DND-41 (cell line): ENCODE measurements at regions not wholly inside any gene's neighbourhood (a gene's known extent, or its start where the extent isn't known, plus 50 kb on each side); places are given as distances from the start of the nearest gene placed in this dataset.

Experiments used
- CTCF ChIP-seq: IDR thresholded peaks from 2 replicates; pipeline ENCODE4 v1.5.1; 2012; ENCODE audit warnings: borderline replicate concordance, low read length, moderate library complexity, mild to moderate bottlenecking; ENCODE audit not compliant: poor library complexity, severe bottlenecking; ENCODE audit errors: extremely low read depth
- EZH2 ChIP-seq: IDR thresholded peaks from 3 replicates; pipeline ENCODE4 v1.6.1; 2012; ENCODE audit warnings: borderline replicate concordance, low read depth, mild to moderate bottlenecking, moderate library complexity, low read length, inconsistent platforms; ENCODE audit not compliant: severe bottlenecking

- TF ChIP-seq CTCF (no peak), EZH2 (no peak)
Observed at GRCh38 chr7:123319911-123320310, 120.1 kb upstream of the SLC13A1 start.
